Stimulated activated CD4-positive, alpha-beta T cell treated with anti-CD3 and anti-CD28 coated beads, Interleukin-12 subunit alpha, Interleukin-12 subunit beta, amount 100 ng/mL, for 48 hours (primary cell): ENCODE measurements at regions not wholly inside any gene's neighbourhood (a gene's known extent, or its start where the extent isn't known, plus 50 kb on each side); places are given as distances from the start of the nearest gene placed in this dataset.
"Not testable (repeated sequence)": the region's sequence is repeated elsewhere in the genome, so short reads cannot be mapped to it uniquely, and the experiment has no call there.

ENCODE experiments used
- DNase-seq, 3 donors: peaks; one replicate each; pipeline ENCODE4 v3.0.0-alpha.2; 2020; ENCODE audit warnings: low read depth in 2 of 3, low spot score in 1 of 3

DNA sequence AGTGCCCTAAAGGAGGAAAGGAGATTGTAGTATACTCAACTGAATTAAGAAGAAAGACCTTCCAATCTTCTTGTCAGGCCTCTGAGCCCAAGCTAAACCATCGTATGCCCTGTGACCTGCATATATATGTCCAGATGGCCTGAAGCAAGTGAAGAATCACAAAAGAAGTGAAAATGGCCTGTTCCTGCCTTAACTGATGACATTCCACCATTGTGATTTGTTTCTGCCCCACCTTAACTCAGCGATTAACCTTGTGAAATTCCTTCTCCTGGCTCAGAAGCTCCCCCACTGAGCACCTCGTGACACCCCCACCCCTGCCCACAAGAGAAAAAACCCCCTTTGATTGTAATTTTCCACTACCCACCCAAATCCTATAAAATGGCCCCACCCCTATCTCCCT is 739.2 kb downstream of the GALC start:
- not testable (repeated sequence) for DNase-seq

DNA sequence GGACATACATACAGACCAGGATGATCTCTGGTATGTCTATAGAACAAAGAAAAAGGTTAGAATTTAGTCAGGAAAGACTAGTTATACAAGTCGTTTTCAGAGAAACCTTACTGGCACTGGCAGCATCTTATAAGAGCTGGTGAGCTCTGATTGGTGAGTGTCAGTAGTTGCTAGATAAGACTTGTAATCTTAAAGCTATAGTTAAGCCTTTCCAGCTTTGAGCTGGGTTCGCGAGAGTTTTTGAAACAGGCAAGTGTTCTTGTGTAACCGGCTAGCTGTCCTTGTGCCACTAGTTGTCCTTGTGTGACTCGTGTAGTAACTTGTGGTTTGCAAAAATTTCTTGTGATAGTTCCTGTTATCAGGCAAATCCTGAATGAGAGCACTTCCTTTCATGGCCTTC is 740.9 kb downstream of the GALC start:
- no peak for DNase-seq

DNA sequence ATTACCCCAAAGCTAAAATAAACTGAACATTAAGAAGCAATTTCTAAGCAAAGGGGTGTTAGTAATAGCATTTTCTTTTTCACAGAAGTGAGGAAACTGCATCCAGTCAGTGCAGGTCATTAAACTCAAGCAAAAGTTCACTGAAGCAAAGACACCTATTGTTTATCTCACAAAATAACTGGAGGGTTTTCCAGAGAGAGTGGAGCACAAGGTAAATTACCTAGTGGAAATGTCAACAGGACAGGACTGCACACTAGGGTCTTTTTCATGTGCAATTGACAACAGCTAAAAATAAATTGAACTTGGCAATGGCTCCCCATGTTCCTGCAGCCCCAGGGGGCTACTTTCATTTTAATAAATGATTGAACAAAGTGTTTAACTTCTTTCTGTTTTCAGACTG is 742.0 kb downstream of the GALC start:
- DNase-seq: no peak

GRCh38 chr14:87241018-87241768 is 751.8 kb downstream of the GALC start:
- DNase-seq: no peak

GRCh38 chr14:87240319-87240718 is 752.7 kb downstream of the GALC start:
- DNase-seq: not testable (repeated sequence)

DNA sequence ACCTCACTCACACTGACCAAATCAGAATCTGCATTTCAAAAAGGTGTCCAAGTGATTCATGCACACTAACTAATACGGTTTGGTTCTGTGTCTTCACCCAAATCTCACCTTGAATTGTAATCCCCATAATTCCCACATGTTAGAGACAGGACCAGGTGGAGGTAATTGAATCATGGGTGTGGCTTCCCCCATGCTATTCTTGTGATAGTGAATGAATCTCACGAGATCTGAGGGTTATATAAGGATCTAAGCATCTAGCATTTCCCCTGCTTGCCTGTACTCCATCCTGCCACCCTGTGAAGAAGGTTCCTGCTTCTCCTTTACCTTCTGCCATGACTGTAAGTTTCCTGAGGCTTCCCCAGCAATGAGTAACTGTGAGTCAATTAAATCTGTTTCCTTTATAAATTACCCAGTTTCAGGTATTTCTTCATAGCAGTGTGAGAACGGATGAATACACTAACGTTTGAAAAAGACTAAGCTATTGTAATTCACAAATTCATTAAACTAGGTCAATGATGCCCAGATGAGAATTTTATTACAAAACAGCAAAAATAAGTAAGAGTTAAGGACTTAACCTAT is 759.1 kb downstream of the GALC start:
- no peak for DNase-seq

DNA sequence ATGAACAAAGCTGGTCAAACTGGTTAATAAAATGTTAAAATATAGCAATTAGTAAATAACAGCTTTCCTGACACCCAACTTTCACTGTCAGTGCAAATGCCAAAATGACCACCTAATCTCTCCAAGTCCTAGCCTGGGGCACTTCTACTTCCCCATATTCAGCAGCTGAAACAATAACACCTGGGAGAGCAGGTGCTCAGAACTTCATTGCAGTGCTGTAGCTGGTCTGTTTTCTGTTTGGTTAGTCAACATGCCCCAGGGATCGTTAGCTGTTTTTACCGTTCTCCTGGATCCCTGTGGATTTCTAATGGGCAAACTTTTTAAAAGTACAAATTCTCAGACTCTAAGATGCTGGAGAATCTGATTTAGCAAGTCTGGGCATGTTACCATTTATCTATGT is 759.7 kb downstream of the GALC start:
- DNase-seq: no peak

GRCh38 chr14:87231336-87232026 is 761.5 kb downstream of the GALC start:
- DNase-seq: no peak

DNA sequence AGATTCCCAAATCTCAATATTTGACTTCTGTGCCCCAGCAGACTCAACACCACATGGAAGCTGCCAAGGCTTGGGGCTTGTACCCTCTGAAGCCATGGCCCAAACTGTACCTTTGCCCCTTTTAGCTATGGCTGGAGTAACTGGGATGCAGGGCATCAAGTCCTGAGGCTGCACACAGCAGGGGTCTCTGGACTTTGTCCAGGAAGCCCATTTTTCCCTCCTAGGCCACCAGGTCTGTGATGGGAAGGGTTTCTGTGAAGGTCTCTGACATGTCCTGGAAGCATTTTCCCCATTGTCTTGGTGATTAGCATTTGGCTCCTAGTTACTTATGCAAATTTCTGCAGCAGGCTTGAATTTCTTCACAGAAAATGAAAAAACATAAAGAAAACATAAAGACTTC is 762.3 kb downstream of the GALC start:
- DNase-seq: no peak

DNA sequence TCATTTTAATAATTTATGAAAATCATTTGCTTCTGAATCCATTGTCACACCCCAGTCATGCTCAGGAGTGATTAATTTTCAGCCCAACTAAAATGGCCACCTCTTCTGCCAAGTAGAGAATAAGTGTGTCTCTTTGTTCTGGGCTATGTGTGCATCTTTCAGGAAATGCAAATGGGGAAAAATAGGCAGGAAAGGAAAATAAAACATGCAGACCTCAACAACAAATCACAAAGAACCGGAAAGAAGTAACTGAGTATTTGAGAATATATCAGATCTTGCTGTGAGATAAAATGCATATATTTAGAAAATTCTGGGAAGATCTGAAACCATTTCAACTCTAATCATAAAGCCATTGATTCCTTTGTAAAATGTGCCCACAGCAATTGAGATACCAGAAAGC is 763.9 kb downstream of the GALC start:
- no peak for DNase-seq

DNA sequence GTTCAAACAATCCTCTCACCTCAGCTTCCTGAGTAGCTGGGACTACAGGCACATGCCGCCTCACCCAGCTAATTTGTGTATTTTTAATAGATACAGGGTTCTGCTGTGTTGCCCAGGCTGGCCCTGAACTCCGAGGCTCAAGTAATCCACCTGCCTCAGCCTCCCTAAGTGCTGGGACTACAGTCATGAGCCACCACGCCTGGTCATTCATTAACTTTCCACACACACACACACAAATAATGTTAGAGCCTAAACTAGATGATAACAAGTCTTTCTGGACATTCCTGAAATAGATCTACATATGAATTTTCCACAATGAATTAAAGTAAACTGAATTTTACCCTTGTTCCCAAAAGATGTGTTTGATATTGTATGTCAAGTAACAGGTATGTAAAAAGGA is 776.0 kb downstream of the GALC start:
- no peak for DNase-seq

DNA sequence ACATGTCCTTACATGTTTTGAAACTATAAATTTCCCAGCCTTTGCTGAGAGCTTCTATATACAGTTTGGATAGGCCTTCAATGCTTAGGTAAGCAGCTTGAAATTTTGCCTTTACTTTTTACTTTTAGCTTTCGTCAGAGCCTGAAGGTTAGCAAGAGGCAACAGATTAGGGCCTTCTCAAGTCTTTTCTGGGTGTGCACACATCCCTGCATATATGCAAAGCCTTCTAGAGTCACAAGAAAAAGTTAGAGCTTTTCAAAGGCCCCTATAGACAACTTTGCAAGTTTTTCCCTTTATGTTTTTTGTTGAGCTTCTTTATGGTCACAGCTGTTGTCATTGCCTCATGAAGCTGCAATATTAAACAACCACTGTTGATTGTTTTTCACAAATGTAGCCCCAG is 778.4 kb downstream of the GALC start:
- no peak for DNase-seq

DNA sequence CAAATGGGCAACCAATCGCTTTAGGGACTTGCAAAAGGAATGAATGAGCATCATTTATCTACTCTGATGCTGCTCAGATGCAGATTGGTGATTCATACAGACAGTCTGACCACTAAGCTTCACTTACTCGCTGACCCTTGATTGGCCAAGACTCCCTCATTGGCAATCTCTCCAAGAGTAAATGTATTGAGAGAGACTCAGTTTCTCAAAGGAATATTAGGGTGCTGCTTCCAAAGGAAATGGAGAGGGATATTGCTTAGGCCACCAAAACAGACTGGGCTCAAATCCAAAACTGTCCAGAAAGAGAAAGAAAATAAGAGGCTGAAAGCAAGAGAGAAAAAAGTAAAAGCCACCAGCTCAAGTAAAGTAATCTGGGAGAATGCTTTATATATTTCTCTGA is 785.2 kb downstream of the GALC start:
- DNase-seq: no peak

GRCh38 chr14:87205811-87206210 is 787.2 kb downstream of the GALC start:
- no peak for DNase-seq

- DNase-seq: no peak
Measured at GRCh38 chr14:87203346-87203745, 789.6 kb downstream of the GALC start.

- DNase-seq: no peak
Measured at GRCh38 chr14:87199381-87199780, 793.6 kb downstream of the GALC start.

- no peak for DNase-seq
Measured at GRCh38 chr14:87196436-87196835, 796.5 kb downstream of the GALC start.

DNA sequence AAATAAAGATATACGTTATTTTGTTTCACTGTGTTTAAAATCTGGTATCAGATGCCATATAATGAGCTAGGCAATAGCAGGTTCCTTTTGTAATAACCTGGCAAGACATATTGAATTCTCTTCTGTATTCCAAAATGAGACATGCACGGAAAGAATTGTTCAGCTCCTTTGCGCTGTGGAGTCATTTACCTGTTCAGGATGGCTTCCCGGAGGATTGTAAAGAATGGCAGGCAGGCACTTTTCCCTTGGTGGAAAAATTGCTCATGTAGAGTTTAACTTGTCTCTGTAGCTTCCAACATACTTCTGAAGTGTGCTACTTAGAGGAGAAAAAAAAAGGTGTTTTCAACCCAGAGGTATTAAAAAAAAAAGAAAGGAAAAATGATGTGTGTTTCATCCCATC is 805.2 kb downstream of the GALC start:
- DNase-seq: no peak

DNA sequence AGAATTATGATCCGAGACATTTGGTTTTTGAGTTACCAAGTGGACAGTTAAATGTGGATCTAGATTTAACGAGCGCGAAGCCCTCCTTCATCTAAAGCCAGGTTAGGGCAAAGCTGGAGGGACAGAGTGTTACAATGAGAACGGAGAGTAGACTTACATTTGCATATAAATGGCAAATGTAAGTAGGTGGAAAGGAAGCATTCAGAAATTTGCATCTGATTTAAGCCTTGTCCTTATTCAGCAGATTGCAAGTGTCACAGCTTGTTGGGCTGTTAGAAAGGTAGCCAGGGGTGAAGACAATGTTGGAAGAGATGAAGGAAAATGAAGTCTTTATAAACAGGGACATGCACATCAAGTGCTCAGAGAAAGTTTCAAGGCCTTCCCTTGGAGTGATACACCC is 806.2 kb downstream of the GALC start:
- DNase-seq: no peak

GRCh38 chr14:87185961-87186560 is 806.9 kb downstream of the GALC start:
- no peak for DNase-seq

- DNase-seq: no peak
Measured at GRCh38 chr14:87184180-87184579, 808.8 kb downstream of the GALC start.

- DNase-seq: no peak
Measured at GRCh38 chr14:87181288-87181687, 811.7 kb downstream of the GALC start.
